Neural progenitor cell (in vitro differentiated cells): ENCODE measurements at regions not wholly inside any gene's neighbourhood (a gene's known extent, or its start where the extent isn't known, plus 50 kb on each side); places are given as distances from the start of the nearest gene placed in this dataset.

Experiments used
- CTCF ChIP-seq: fragments of 200-600 bp; sonication (generic); IDR thresholded peaks from 2 replicates; pipeline ENCODE4 v1.5.1; 2017; ENCODE audit warnings: antibody characterized with exemption, mild to moderate bottlenecking
- EZH2 ChIP-seq: fragments of 200-600 bp; sonication (generic); IDR thresholded peaks from 2 replicates; pipeline ENCODE4 v1.6.1; 2017; ENCODE audit warnings: antibody characterized with exemption, mild to moderate bottlenecking, moderate library complexity
- EZH2phosphoT487 ChIP-seq: fragments of 200-600 bp; sonication (generic); IDR thresholded peaks from 2 replicates; pipeline ENCODE4 v1.6.1; 2017; ENCODE audit warnings: antibody characterized with exemption

- TF ChIP-seq CTCF (no peak), EZH2 (no peak), EZH2phosphoT487 (no peak)
Measured at GRCh38 chr4:126906466-126906865, 726.3 kb upstream of the INTU start.
